ENCODE measurements at regions not wholly inside any gene's neighbourhood (a gene's known extent, or its start where the extent isn't known, plus 50 kb on each side); places are given as distances from the start of the nearest gene placed in this dataset.

GRCh38 chr2:213202011-213202410 is 50.6 kb upstream of the IKZF2 start:
- no peak for DNase-seq

DNA sequence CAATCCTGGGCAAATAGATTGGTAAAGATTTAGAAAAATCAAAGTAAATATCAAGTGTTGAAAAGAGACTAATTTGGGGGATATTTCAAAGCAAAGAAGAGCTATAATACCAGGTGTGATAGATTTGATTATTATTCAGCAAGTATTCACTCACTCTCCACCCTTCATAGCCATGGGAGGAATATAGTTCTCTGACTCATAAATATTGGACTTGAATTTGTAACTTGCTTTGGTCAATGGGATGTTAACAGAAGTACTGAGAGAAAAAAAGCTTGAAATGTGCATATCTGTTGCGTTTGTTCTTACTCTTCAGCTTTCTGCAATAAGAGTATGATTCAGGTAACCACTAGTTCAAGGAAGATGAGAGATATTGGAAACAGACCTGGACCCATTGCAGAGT is 54.5 kb upstream of the IKZF2 start:
- no peak for DNase-seq

DNA sequence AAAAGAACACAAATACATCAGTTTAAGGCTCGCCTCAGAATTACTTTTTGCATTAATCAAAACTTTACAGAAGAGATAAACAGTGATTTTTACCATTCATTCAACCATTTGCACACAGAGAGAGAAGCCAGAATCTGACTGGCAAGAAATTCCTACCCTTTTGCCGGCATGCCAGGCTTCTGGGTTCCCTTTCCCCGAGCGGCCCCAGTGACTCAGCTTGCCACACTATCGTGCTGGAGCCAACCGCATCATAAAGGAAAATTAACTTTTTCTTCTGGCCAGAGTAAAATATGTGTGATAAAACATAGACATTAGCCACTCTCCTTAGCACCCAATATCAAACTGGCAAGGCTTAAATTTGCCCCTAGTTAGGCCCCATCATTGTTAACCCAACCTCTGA is 61.8 kb upstream of the IKZF2 start:
- DNase-seq, result no peak

DNA sequence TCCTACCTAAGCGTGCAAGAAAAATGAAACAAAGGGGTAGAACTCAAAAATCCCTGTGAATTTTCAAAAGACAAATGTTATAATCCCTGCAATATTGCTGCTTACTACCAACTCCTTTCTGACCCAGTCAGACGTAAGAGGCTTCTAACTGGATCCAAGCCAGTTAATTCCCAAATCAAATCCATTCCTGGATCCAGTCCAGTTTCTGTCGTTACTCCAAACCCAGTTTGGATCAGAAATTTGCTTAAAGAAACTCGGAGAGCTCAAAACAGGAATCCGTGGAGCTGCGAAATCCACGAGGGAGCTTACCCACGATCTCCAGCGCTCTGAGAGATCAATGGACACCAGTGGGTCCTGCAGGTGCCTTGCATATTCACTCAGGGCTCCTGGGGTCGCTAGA is 62.8 kb upstream of the IKZF2 start:
- no peak for DNase-seq

GRCh38 chr2:213216461-213216860 is 65.0 kb upstream of the IKZF2 start:
- no peak for DNase-seq

- DNase-seq, result no peak
These were observed 64.4 kb upstream of the SPAG16 start for GRCh38 chr2:213219816-213220215.

DNA sequence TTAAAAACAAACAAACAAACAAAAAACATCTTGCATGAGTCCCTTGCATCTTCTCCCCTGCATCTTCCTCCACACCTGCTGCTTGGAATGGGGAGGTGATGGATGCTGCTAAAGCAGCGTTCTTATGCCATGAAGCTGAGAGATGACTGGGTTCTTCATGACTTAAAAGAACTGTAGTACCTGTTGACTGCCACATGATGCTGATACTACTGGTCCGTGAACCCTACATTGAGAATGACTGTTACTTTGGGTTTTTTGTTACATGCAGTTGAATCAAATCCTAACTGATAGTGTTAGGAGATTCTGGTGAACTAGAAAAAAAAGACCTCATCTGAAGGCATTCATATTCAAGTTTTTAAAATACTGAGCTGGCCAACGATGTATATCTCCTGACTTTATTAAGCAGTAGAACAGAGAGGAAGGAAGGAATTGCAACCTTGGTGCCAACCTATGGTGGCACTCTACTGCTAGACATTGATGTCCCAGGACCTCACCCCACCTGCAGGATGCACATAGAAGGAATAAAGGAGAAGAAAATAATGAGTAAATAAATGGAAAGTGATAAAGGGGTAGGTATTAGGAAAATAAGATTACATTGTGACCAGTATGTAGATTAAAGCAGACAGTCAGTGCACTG is 63.2 kb upstream of the SPAG16 start:
- no peak for DNase-seq

DNA sequence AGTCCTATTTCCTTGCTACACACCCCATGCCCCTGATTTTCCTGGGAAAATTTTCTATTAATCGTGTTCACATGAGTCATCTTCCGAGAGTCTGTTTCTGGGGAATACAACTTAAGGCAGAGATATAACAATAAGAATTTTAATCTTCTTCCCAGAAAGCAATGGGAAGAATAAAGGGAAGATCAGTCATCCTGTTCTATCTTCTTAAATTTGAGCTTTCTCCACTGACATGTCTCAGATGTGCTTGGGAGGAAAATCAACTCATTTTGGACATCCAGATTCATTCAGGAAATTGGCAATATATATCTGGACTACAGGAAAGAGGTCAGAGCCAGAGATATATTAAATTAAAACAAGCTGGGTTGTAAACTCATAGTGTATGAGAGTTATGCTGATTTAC is 62.3 kb upstream of the SPAG16 start:
- no peak for DNase-seq

- DNase-seq, result no peak
These were observed 59.9 kb upstream of the SPAG16 start for GRCh38 chr2:213224366-213224765.

DNA sequence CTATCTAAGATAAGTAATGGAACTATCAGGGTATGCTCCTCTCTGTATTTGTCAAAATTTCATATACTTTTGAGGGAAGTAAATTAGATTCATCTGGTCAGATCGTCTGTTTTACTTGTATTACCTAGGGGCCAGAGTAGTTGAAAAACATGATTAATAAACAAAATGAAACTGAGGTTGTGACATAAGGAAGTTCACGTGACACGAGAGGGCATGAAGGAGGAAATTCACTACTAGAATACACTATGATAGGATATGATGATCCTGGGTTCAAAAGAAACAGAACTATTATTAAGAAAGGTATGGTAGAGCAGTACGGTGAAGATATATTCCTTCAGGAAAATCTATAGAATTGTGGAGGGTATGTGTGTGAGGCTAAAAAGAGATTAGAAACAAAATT is 58.4 kb upstream of the SPAG16 start:
- DNase-seq, result no peak

GRCh38 chr2:213227458-213227857 is 56.8 kb upstream of the SPAG16 start:
- DNase-seq, result no peak

- DNase-seq, result no peak
These were observed 55.6 kb upstream of the SPAG16 start for GRCh38 chr2:213228638-213229037.

DNA sequence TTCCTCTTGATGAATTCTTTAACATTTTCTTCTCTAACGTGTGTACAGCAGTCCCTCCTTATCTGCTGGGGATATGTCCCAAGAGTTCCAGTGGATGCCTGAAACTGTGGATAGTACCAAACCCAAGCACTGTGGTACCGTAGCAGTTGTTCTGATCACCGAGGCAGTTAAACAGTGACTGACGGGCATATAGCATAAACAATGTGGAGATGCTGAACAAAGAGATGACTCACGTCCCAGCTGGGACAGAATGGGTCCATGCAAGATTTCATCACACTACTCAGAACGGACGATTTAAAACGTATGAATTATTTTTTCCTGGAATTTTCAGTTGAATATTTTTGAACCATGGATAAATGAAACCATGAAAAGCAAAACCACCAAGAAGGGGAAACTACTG is 54.5 kb upstream of the SPAG16 start:
- no peak for DNase-seq

GRCh38 chr2:213231966-213232365 is 52.3 kb upstream of the SPAG16 start:
- no peak for DNase-seq

DNA sequence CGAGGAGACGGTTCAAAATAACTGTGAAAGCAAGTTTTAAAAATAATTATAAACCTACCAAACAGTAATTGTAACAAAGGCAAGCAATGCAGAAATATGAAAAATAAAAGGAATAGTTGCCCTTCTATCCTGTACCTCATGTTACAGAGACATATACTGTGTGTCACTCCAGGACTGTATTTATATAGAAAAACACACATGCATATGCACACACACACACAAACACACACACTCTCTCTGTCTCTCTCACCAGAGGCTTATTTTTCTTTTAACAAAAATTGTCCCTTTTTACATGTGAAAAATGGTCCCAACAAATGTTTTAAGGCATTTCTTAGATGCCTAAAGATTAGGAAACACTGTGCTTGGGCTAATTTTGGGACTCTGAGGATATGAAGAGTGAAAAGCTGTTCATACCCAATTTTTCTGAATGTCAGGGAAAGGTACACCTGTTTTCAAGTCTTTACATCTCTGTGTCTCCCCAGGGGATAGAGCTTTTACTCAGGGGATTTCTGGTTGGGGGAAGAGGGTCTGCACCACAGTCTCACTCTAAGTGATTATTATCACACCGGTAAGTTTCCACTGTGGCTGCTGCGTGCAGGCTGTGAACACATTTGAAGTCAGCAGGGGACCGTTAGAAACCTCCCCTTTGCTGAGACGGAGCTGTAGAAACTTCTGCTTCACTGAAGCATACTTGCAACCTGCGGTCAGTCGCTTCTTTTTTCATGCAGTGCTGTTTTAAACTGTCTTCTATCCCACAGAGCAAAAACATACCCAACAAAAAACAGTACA is 51.4 kb upstream of the SPAG16 start:
- DNase-seq, result peak; percentile 54

- DNase-seq, result no peak
These were observed 50.6 kb upstream of the SPAG16 start for GRCh38 chr2:213233438-213234330.
